Mesendoderm (in vitro differentiated cells): ENCODE measurements at regions not wholly inside any gene's neighbourhood (a gene's known extent, or its start where the extent isn't known, plus 50 kb on each side); places are given as distances from the start of the nearest gene placed in this dataset.

Source experiments
- DNase-seq: peaks from one replicate; pipeline ENCODE4 v3.0.0; 2013
- H2AK5ac ChIP-seq: 2 replicates; pipeline ENCODE4 v1.6.1; 2013; ENCODE audit warnings: low read length, inconsistent platforms
- H2BK120ac ChIP-seq: 2 replicates; pipeline ENCODE4 v1.6.1; 2013; ENCODE audit warnings: low read depth, mild to moderate bottlenecking, low read length, moderate library complexity, mixed read lengths
- H2BK15ac ChIP-seq: replicated peaks from 2 replicates; pipeline ENCODE4 v1.6.1; 2013; ENCODE audit warnings: low read depth, mild to moderate bottlenecking, moderate library complexity
- H2BK5ac ChIP-seq: 2 replicates; pipeline ENCODE4 v1.6.1; 2013; ENCODE audit warnings: low read length, inconsistent platforms
- H3K18ac ChIP-seq: 2 replicates; pipeline ENCODE4 v1.6.1; 2013; ENCODE audit warnings: mild to moderate bottlenecking, low read length, mixed read lengths
- H3K23ac ChIP-seq: one replicate; pipeline ENCODE4 v1.6.1; 2013; ENCODE audit warnings: low read length
- H3K27ac ChIP-seq: 2 replicates; pipeline ENCODE4 v1.5.1; 2013; ENCODE audit warnings: low read depth, mild to moderate bottlenecking, inconsistent platforms, low read length, moderate library complexity
- H3K27me3 ChIP-seq: 2 replicates; pipeline ENCODE4 v1.6.1; 2013; ENCODE audit warnings: low read length, control low read depth, mild to moderate bottlenecking, inconsistent platforms; ENCODE audit not compliant: insufficient read depth, poor library complexity
- H3K36me3 ChIP-seq: 2 replicates; pipeline ENCODE4 v1.6.1; 2013; ENCODE audit warnings: low read length, inconsistent platforms; ENCODE audit not compliant: control insufficient read depth, insufficient read depth
- H3K4ac ChIP-seq: one replicate; pipeline ENCODE4 v1.6.1; 2013; ENCODE audit warnings: low read depth, mild to moderate bottlenecking, low read length, moderate library complexity
- H3K4me1 ChIP-seq: 2 replicates; pipeline ENCODE4 v1.6.1; 2013; ENCODE audit warnings: low read depth, low read length, inconsistent platforms; ENCODE audit not compliant: control insufficient read depth
- H3K4me2 ChIP-seq: 2 replicates; pipeline ENCODE4 v1.6.1; 2013; ENCODE audit warnings: low read length
- H3K4me3 ChIP-seq: 2 replicates; pipeline ENCODE4 v1.5.1; 2013; ENCODE audit warnings: mild to moderate bottlenecking, low read length
- H3K56ac ChIP-seq: one replicate; pipeline ENCODE4 v1.6.1; 2013; ENCODE audit warnings: low read length
- H3K79me1 ChIP-seq: 2 replicates; pipeline ENCODE4 v1.6.1; 2013; ENCODE audit warnings: low read length, inconsistent platforms
- H3K79me2 ChIP-seq: 2 replicates; pipeline ENCODE4 v1.6.1; 2013; ENCODE audit warnings: mild to moderate bottlenecking, low read length; ENCODE audit not compliant: control insufficient read depth, insufficient read depth
- H3K9ac ChIP-seq: 2 replicates; pipeline ENCODE4 v1.6.1; 2013; ENCODE audit warnings: low read length, inconsistent platforms
- H4K5ac ChIP-seq: one replicate; pipeline ENCODE4 v1.6.1; 2013; ENCODE audit warnings: low read length
- H4K8ac ChIP-seq: one replicate; pipeline ENCODE4 v1.6.1; 2013; ENCODE audit warnings: low read depth, mild to moderate bottlenecking, control low read depth, low read length, moderate library complexity
- WGBS: extraction: QIAGEN DNeasy Blood & Tissue Kit; methylation state at CpG from one replicate; pipeline ENCODE4 v1.1.7; 2013; ENCODE audit warnings: low lambda C conversion rate, missing lambda C conversion rate; ENCODE audit not compliant: insufficient coverage; ENCODE audit errors: extremely low coverage; 5-methylcytosine and 5-hydroxymethylcytosine counted together

GRCh38 chr10:128470321-128470965, 344.2 kb upstream of the MKI67 start:
- H4K8ac ChIP-seq, result no peak overlapping the region
- no peak overlapping the region for H3K9ac ChIP-seq
- H3K27me3 ChIP-seq, result no peaks in the 10 kb centered on the region
- no peak overlapping the region for H2BK5ac ChIP-seq
- no CpG with 5 or more reads among the region's 34 CpGs for WGBS
- no peak overlapping the region for H2AK5ac ChIP-seq
- no peak overlapping the region for H3K56ac ChIP-seq
- H3K18ac ChIP-seq, result no peak overlapping the region
- no peaks in the 10 kb centered on the region for H3K79me2 ChIP-seq
- H3K23ac ChIP-seq, result no peak overlapping the region
- H3K4ac ChIP-seq, result no peak overlapping the region
- no peak overlapping the region for H3K4me3 ChIP-seq
- H3K79me1 ChIP-seq, result no peaks in the 10 kb centered on the region
- no peak overlapping the region for H2BK120ac ChIP-seq
- no peaks in the 10 kb centered on the region for H3K36me3 ChIP-seq
- H3K4me2 ChIP-seq, result no peak overlapping the region
- DNase-seq, result no peak
- no peak overlapping the region for H4K5ac ChIP-seq
- H3K27ac ChIP-seq, result no peak overlapping the region
- no peak overlapping the region for H2BK15ac ChIP-seq
- no peaks in the 10 kb centered on the region for H3K4me1 ChIP-seq

- Histone ChIP-seq H3K18ac (no peak overlapping the region), H3K56ac (no peak overlapping the region), H3K4me3 (no peak overlapping the region), H3K79me2 (no peaks in the 10 kb centered on the region), H4K5ac (no peak overlapping the region), H2BK15ac (no peak overlapping the region), H3K4me1 (no peaks in the 10 kb centered on the region), H3K9ac (no peak overlapping the region), H2BK120ac (no peak overlapping the region), H3K4ac (no peak overlapping the region), H4K8ac (no peak overlapping the region), H3K79me1 (no peaks in the 10 kb centered on the region), H2AK5ac (no peak overlapping the region), H3K23ac (no peak overlapping the region), H3K27me3 (no peaks in the 10 kb centered on the region), H3K36me3 (no peaks in the 10 kb centered on the region), H2BK5ac (no peak overlapping the region), H3K27ac (no peak overlapping the region), H3K4me2 (no peak overlapping the region)
- no CpG with 5 or more reads among the region's 12 CpGs for WGBS
- no peak for DNase-seq
These were observed 344.9 kb upstream of the MKI67 start for GRCh38 chr10:128471151-128471550.

GRCh38 chr10:128472196-128472595, 346.0 kb upstream of the MKI67 start:
- no peak overlapping the region for H3K27ac ChIP-seq
- H3K4me1 ChIP-seq, result no peaks in the 10 kb centered on the region
- no peaks in the 10 kb centered on the region for H3K79me1 ChIP-seq
- no peak overlapping the region for H4K8ac ChIP-seq
- H4K5ac ChIP-seq, result no peak overlapping the region
- H3K9ac ChIP-seq, result no peak overlapping the region
- no peak overlapping the region for H2BK5ac ChIP-seq
- no peak overlapping the region for H3K23ac ChIP-seq
- no peak overlapping the region for H3K56ac ChIP-seq
- no peak overlapping the region for H3K18ac ChIP-seq
- no peak overlapping the region for H3K4me2 ChIP-seq
- no peak overlapping the region for H3K4ac ChIP-seq
- no peak for DNase-seq
- no peak overlapping the region for H3K4me3 ChIP-seq
- H2BK15ac ChIP-seq, result no peak overlapping the region
- no peaks in the 10 kb centered on the region for H3K36me3 ChIP-seq
- no CpG with 5 or more reads among the region's 11 CpGs for WGBS
- H3K27me3 ChIP-seq, result no peaks in the 10 kb centered on the region
- no peak overlapping the region for H2BK120ac ChIP-seq
- H3K79me2 ChIP-seq, result no peaks in the 10 kb centered on the region
- H2AK5ac ChIP-seq, result no peak overlapping the region

GRCh38 chr10:128473396-128473795, 347.2 kb upstream of the MKI67 start:
- Histone ChIP-seq H3K79me2 (no peaks in the 10 kb centered on the region), H2BK5ac (no peak overlapping the region), H3K27ac (no peak overlapping the region), H2AK5ac (no peak overlapping the region), H2BK15ac (no peak overlapping the region), H3K4ac (no peak overlapping the region), H2BK120ac (no peak overlapping the region), H3K9ac (no peak overlapping the region), H3K27me3 (no peaks in the 10 kb centered on the region), H3K23ac (no peak overlapping the region), H3K4me3 (no peak overlapping the region), H3K56ac (no peak overlapping the region), H3K79me1 (no peaks in the 10 kb centered on the region), H3K18ac (no peak overlapping the region), H4K5ac (no peak overlapping the region), H4K8ac (no peak overlapping the region), H3K4me2 (no peak overlapping the region), H3K4me1 (no peaks in the 10 kb centered on the region), H3K36me3 (no peaks in the 10 kb centered on the region)
- DNase-seq, result no peak
- no CpG with 5 or more reads among the region's 11 CpGs for WGBS

- Histone ChIP-seq H4K8ac (no peak overlapping the region), H3K36me3 (no peaks in the 10 kb centered on the region), H2BK15ac (no peak overlapping the region), H2BK120ac (no peak overlapping the region), H3K79me2 (no peaks in the 10 kb centered on the region), H3K56ac (no peak overlapping the region), H2AK5ac (no peak overlapping the region), H3K18ac (no peak overlapping the region), H3K4me1 (no peaks in the 10 kb centered on the region), H3K4me2 (no peak overlapping the region), H3K4me3 (no peak overlapping the region), H3K27ac (no peak overlapping the region), H3K23ac (no peak overlapping the region), H3K9ac (no peak overlapping the region), H4K5ac (no peak overlapping the region), H3K79me1 (no peaks in the 10 kb centered on the region), H3K27me3 (no peaks in the 10 kb centered on the region), H2BK5ac (no peak overlapping the region), H3K4ac (no peak overlapping the region)
- no peak for DNase-seq
- no CpG with 5 or more reads among the region's 8 CpGs for WGBS
These were observed 347.7 kb upstream of the MKI67 start for GRCh38 chr10:128473911-128474310.

- H3K4ac ChIP-seq, result no peak overlapping the region
- no peak overlapping the region for H2BK15ac ChIP-seq
- no peak overlapping the region for H3K27ac ChIP-seq
- no peaks in the 10 kb centered on the region for H3K27me3 ChIP-seq
- no peaks in the 10 kb centered on the region for H3K79me1 ChIP-seq
- no peaks in the 10 kb centered on the region for H3K79me2 ChIP-seq
- no peak overlapping the region for H2BK5ac ChIP-seq
- no peak overlapping the region for H3K4me3 ChIP-seq
- no peak overlapping the region for H3K23ac ChIP-seq
- no peak overlapping the region for H3K18ac ChIP-seq
- no peak overlapping the region for H2BK120ac ChIP-seq
- H3K56ac ChIP-seq, result no peak overlapping the region
- no peaks in the 10 kb centered on the region for H3K4me1 ChIP-seq
- no peak overlapping the region for H3K9ac ChIP-seq
- no peak overlapping the region for H2AK5ac ChIP-seq
- WGBS, result no CpG with 5 or more reads among the region's 6 CpGs
- no peaks in the 10 kb centered on the region for H3K36me3 ChIP-seq
- H3K4me2 ChIP-seq, result no peak overlapping the region
- no peak overlapping the region for H4K8ac ChIP-seq
- H4K5ac ChIP-seq, result no peak overlapping the region
- no peak for DNase-seq
These were observed 348.3 kb upstream of the MKI67 start for GRCh38 chr10:128474571-128474970.
